ENCODE measurements at regions not wholly inside any gene's neighbourhood (a gene's known extent, or its start where the extent isn't known, plus 50 kb on each side); places are given as distances from the start of the nearest gene placed in this dataset.

- H3K79me2 ChIP-seq (ENCODE audit: low read length) = no peaks in the 10 kb centered on the region
- H2AFZ ChIP-seq (ENCODE audit: low read length) = no peak overlapping the region
- no peaks in the 10 kb centered on the region for H3K27me3 ChIP-seq (replicated peaks; ENCODE audit: insufficient read depth, low read length)
- H3K4me3 ChIP-seq (ENCODE audit: low read length) = no peak overlapping the region
- no peaks in the 10 kb centered on the region for H3K4me1 ChIP-seq (ENCODE audit: low read length)
- H3K27ac ChIP-seq (ENCODE audit: low read length) = no peak overlapping the region
- no peak overlapping the region for H3K9ac ChIP-seq (ENCODE audit: low read length)
- no peaks in the 10 kb centered on the region for H3K9me2 ChIP-seq (replicated peaks; ENCODE audit: insufficient read depth, low read length)
- H3F3A ChIP-seq (ENCODE audit: insufficient read depth, low read length) = no peaks in the 10 kb centered on the region
- no peak for DNase-seq
- TF ChIP-seq EZH2phosphoT487 (IDR thresholded peaks at IDR 0.05; ENCODE audit: low read length) = no peak
- no peak for TF ChIP-seq CTCF (IDR thresholded peaks at IDR 0.05; ENCODE audit: low read length)
- TF ChIP-seq EZH2 (optimal IDR thresholded peaks at IDR 0.05; ENCODE audit: low read depth, low read length) = no peak
- H3K4me2 ChIP-seq (ENCODE audit: low read depth, low read length) = no peak overlapping the region
- H4K20me1 ChIP-seq (ENCODE audit: insufficient read depth, low read length) = no peaks in the 10 kb centered on the region
- H3K9me3 ChIP-seq (replicated peaks; ENCODE audit: insufficient read depth, low read length) = no peaks in the 10 kb centered on the region
- no peaks in the 10 kb centered on the region for H3K36me3 ChIP-seq (replicated peaks; ENCODE audit: insufficient read depth, low read length)
These were observed 505.6 kb downstream of the TRHDE start for GRCh38 chr12:72777806-72778205.

GRCh38 chr12:72790273-72790672 is 518.1 kb downstream of the TRHDE start:
- H3K9me2 ChIP-seq (replicated peaks; ENCODE audit: insufficient read depth, low read length) = no peaks in the 10 kb centered on the region
- no peak for DNase-seq
- H3K9me3 ChIP-seq (replicated peaks; ENCODE audit: insufficient read depth, low read length) = no peaks in the 10 kb centered on the region
- no peak overlapping the region for H3K4me2 ChIP-seq (ENCODE audit: low read depth, low read length)
- no peak overlapping the region for H3K27ac ChIP-seq (ENCODE audit: low read length)
- no peaks in the 10 kb centered on the region for H3K27me3 ChIP-seq (replicated peaks; ENCODE audit: insufficient read depth, low read length)
- H3K79me2 ChIP-seq (ENCODE audit: low read length) = no peaks in the 10 kb centered on the region
- no peaks in the 10 kb centered on the region; the same call in 1 of the 2 replicates for H3K36me3 ChIP-seq (replicated peaks; ENCODE audit: insufficient read depth, low read length)
- no peak overlapping the region for H3K4me3 ChIP-seq (ENCODE audit: low read length)
- H4K20me1 ChIP-seq (ENCODE audit: insufficient read depth, low read length) = no peaks in the 10 kb centered on the region
- no peak overlapping the region for H3K9ac ChIP-seq (ENCODE audit: low read length)
- no peak overlapping the region for H2AFZ ChIP-seq (ENCODE audit: low read length)
- H3F3A ChIP-seq (ENCODE audit: insufficient read depth, low read length) = no peaks in the 10 kb centered on the region
- H3K4me1 ChIP-seq (ENCODE audit: low read length) = no peaks in the 10 kb centered on the region
- no peak for TF ChIP-seq EZH2phosphoT487 (IDR thresholded peaks at IDR 0.05; ENCODE audit: low read length)
- TF ChIP-seq EZH2 (optimal IDR thresholded peaks at IDR 0.05; ENCODE audit: low read depth, low read length) = no peak
- TF ChIP-seq CTCF (IDR thresholded peaks at IDR 0.05; ENCODE audit: low read length) = no peak

DNA sequence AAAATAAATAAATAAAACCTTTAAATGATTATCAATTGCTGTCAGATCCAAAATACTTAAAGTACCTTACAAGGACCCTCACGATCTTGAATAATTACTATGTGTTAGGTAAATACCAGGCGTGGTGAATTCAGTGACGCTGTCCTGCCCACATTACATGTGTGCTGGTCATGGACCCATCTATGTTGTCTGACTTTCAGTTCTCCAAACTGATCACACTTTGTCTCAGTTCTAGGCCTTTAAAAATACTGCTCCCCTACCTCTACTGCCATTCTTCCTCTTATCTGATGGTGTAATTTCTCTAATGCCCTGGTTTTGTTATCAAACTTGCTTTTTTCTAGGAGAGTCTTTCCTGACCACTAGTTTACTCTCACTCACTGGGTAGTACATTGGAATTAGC is 520.7 kb downstream of the TRHDE start:
- Histone ChIP-seq H3K9ac (ENCODE audit: low read length) (no peak overlapping the region), H3K27ac (ENCODE audit: low read length) (no peak overlapping the region), H3K79me2 (ENCODE audit: low read length) (no peaks in the 10 kb centered on the region), H3K27me3 (replicated peaks; ENCODE audit: insufficient read depth, low read length) (no peaks in the 10 kb centered on the region), H4K20me1 (ENCODE audit: insufficient read depth, low read length) (no peaks in the 10 kb centered on the region), H3K36me3 (replicated peaks; ENCODE audit: insufficient read depth, low read length) (no peaks in the 10 kb centered on the region; the same call in 1 of the 2 replicates), H3K4me2 (ENCODE audit: low read depth, low read length) (no peak overlapping the region), H3F3A (ENCODE audit: insufficient read depth, low read length) (no peaks in the 10 kb centered on the region), H3K4me1 (ENCODE audit: low read length) (no peaks in the 10 kb centered on the region), H3K9me2 (replicated peaks; ENCODE audit: insufficient read depth, low read length) (no peaks in the 10 kb centered on the region), H3K9me3 (replicated peaks; ENCODE audit: insufficient read depth, low read length) (no peaks in the 10 kb centered on the region), H3K4me3 (ENCODE audit: low read length) (no peak overlapping the region), H2AFZ (ENCODE audit: low read length) (no peak overlapping the region)
- TF ChIP-seq CTCF (IDR thresholded peaks at IDR 0.05; ENCODE audit: low read length) = no peak
- TF ChIP-seq EZH2phosphoT487 (IDR thresholded peaks at IDR 0.05; ENCODE audit: low read length) = no peak
- no peak for TF ChIP-seq EZH2 (optimal IDR thresholded peaks at IDR 0.05; ENCODE audit: low read depth, low read length)
- DNase-seq = no peak

All from MM.1S (cell line).